ENCODE measurements at regions not wholly inside any gene's neighbourhood (a gene's known extent, or its start where the extent isn't known, plus 50 kb on each side); places are given as distances from the start of the nearest gene placed in this dataset.

DNA sequence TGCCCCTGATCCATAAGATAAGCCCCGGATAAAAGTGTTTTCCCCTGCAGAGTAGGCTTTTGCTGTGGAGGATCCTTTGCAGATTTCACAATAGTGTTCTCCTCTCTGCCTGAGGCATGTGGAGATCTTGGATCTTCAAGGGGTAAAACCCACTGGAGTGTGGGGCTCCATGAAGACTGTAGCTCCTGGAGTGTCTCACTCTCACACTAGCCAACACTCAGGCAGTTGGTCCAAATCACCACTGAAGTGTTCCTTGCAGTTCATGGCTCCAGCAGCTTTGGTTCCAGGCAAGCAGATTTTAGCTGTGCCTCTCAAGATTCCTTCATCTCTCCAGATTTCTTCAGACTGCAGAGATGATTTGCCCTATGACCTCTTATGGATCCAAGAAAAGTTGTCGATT lies 665.3 kb downstream of the TNS3 start:
- TF ChIP-seq POLR2A (IDR thresholded peaks at IDR 0.05; ENCODE audit: low read depth, low read length) = no peak
- no peak for TF ChIP-seq TAF1 (IDR thresholded peaks at IDR 0.05; ENCODE audit: low read depth, low read length)
- no peak for TF ChIP-seq POLR2AphosphoS5 (IDR thresholded peaks at IDR 0.05; ENCODE audit: low read depth, low read length)
